MCF 10A (cell line): ENCODE measurements at regions not wholly inside any gene's neighbourhood (a gene's known extent, or its start where the extent isn't known, plus 50 kb on each side); places are given as distances from the start of the nearest gene placed in this dataset.

Experiments
- BruUV-seq: library from RNA; stranded (reverse); fragments of 400-500 nt; replicated peaks from 2 replicates; lab custom pipeline; 2021; lab: Mats Ljungman, UMichigan
- CTCF ChIA-PET: fragments of 300-600 bp; sonication (Branson Sonifier 250); formaldehyde crosslinking; extraction: SDS; loops from one replicate; lab custom pipeline; 2021; ENCODE audit warnings: antibody characterized with exemption, inconsistent platforms; lab: Yijun Ruan, JAX
- POLR2A ChIA-PET: fragments of 300-600, 350-650 bp; sonication (Branson Sonifier 250); formaldehyde crosslinking; extraction: SDS; loops from one replicate; lab custom pipeline; 2020; ENCODE audit warnings: antibody characterized with exemption, inconsistent platforms; lab: Yijun Ruan, JAX
- DNase-seq: peaks from one replicate; pipeline ENCODE4 v3.0.0-alpha.2; 2018; ENCODE audit not compliant: unreplicated experiment
- H3K27ac Mint-ChIP-seq: one replicate; pipeline ENCODE4 v1.8.0; 2022; ENCODE audit warnings: mild to moderate bottlenecking, low read depth, mixed read lengths; ENCODE audit not compliant: unreplicated experiment
- H3K27me3 Mint-ChIP-seq: one replicate; pipeline ENCODE4 v1.8.0; 2022; ENCODE audit warnings: mixed read lengths; ENCODE audit not compliant: insufficient read depth, unreplicated experiment
- H3K36me3 Mint-ChIP-seq: one replicate; pipeline ENCODE4 v1.8.0; 2022; ENCODE audit warnings: mild to moderate bottlenecking, moderate library complexity, mixed read lengths; ENCODE audit not compliant: insufficient read depth, unreplicated experiment
- H3K4me1 Mint-ChIP-seq: one replicate; pipeline ENCODE4 v1.8.0; 2022; ENCODE audit warnings: mixed read lengths; ENCODE audit not compliant: insufficient read depth, unreplicated experiment
- H3K4me3 Mint-ChIP-seq: one replicate; pipeline ENCODE4 v1.8.0; 2022; ENCODE audit warnings: mild to moderate bottlenecking, moderate library complexity, mixed read lengths; ENCODE audit not compliant: unreplicated experiment
- H3K9me3 Mint-ChIP-seq: one replicate; pipeline ENCODE4 v1.8.0; 2022; ENCODE audit warnings: mixed read lengths; ENCODE audit not compliant: unreplicated experiment
- CTCF ChIP-seq: fragments of 200-600 bp; IDR thresholded peaks from one replicate; pipeline ENCODE4 v1.8.0; 2022; ENCODE audit warnings: antibody characterized with exemption, mild to moderate bottlenecking; ENCODE audit not compliant: unreplicated experiment
- intact Hi-C: fragments of 100-400 bp; cut with micrococcal nuclease; formaldehyde crosslinking; loops from 2 replicates; pipeline ENCODE4 v1.14.1; 2022

GRCh38 chrX:38861489-38861888 is 60.2 kb downstream of the MID1IP1 start:
- BruUV-seq = no TSS peak
- peaks cover 5% of the 10 kb centered on the region for H3K4me1 Mint-ChIP-seq
- peaks cover 17% of the 10 kb centered on the region for H3K27me3 Mint-ChIP-seq
- ChIA-PET CTCF (interaction anchor here (0.6 kb wide), 1 partner anchor 52 kb away, joined by 5 read pairs; no protein-coding TSS in a partner anchor), POLR2A (no interaction called here)
- H3K27ac Mint-ChIP-seq = no peak overlapping the region
- H3K9me3 Mint-ChIP-seq = no peaks in the 10 kb centered on the region
- intact Hi-C loops = no loop called here
- H3K36me3 Mint-ChIP-seq = no peaks in the 10 kb centered on the region
- no peak overlapping the region for H3K4me3 Mint-ChIP-seq
- DNase-seq = no peak
- no peak for TF ChIP-seq CTCF

- no TSS peak for BruUV-seq
Observed at GRCh38 chrX:38862100-38862499, 60.8 kb downstream of the MID1IP1 start.

GRCh38 chrX:38864165-38864564 is 62.9 kb downstream of the MID1IP1 start:
- Mint-ChIP-seq H3K9me3 (no peaks in the 10 kb centered on the region), H3K4me1 (peaks cover 5% of the 10 kb centered on the region), H3K27me3 (no peaks in the 10 kb centered on the region), H3K36me3 (no peaks in the 10 kb centered on the region), H3K4me3 (no peak overlapping the region), H3K27ac (no peak overlapping the region)
- intact Hi-C loops = no loop called here
- TF ChIP-seq CTCF = no peak
- ChIA-PET POLR2A (no interaction called here), CTCF (no interaction called here)
- BruUV-seq = no TSS peak
- DNase-seq = no peak

More at GRCh38 chrX:38862100-38862499, 60.8 kb downstream of the MID1IP1 start:
- intact Hi-C loops = no loop called here
- H3K27me3 Mint-ChIP-seq = peaks cover 17% of the 10 kb centered on the region
- no peak for TF ChIP-seq CTCF
- H3K4me1 Mint-ChIP-seq = peaks cover 5% of the 10 kb centered on the region
- DNase-seq = no peak
- CTCF ChIA-PET = no interaction called here
- H3K27ac Mint-ChIP-seq = no peak overlapping the region
- no peaks in the 10 kb centered on the region for H3K9me3 Mint-ChIP-seq
- H3K36me3 Mint-ChIP-seq = no peaks in the 10 kb centered on the region
- no peak overlapping the region for H3K4me3 Mint-ChIP-seq
- POLR2A ChIA-PET = no interaction called here

GRCh38 chrX:38868321-38868720 is 67.1 kb downstream of the MID1IP1 start:
- CTCF ChIA-PET = interaction anchor here (0.7 to 1.1 kb wide), 2 partner anchors 12 to 190 kb away, joined by 3 read pairs; no protein-coding TSS in a partner anchor
- no peak overlapping the region for H3K4me3 Mint-ChIP-seq
- intact Hi-C loops = no loop called here
- BruUV-seq = no TSS peak
- peaks cover 35% of the 10 kb centered on the region for H3K27me3 Mint-ChIP-seq
- no peaks in the 10 kb centered on the region for H3K36me3 Mint-ChIP-seq
- H3K4me1 Mint-ChIP-seq = no peaks in the 10 kb centered on the region
- H3K9me3 Mint-ChIP-seq = no peaks in the 10 kb centered on the region
- H3K27ac Mint-ChIP-seq = no peak overlapping the region
- DNase-seq = no peak
- no peak for TF ChIP-seq CTCF
- POLR2A ChIA-PET = interaction anchor here (1.1 kb wide), 1 partner anchor 52 kb away, joined by 3 read pairs; no protein-coding TSS in a partner anchor
